ENCODE measurements at regions not wholly inside any gene's neighbourhood (a gene's known extent, or its start where the extent isn't known, plus 50 kb on each side); places are given as distances from the start of the nearest gene placed in this dataset.

GRCh38 chr5:148924817-148925216 lies 98.4 kb downstream of the ADRB2 start:
- no peak overlapping the region for H2AK9ac ChIP-seq (replicated peaks; ENCODE audit: low read depth, low read length, poor library complexity)
- H3K9ac ChIP-seq (ENCODE audit: low read depth, low read length) = no peak overlapping the region
- H4K8ac ChIP-seq (ENCODE audit: low read depth in 2 of 2, low read length in 2 of 2) = no peak overlapping the region
- H3K4me3 ChIP-seq (ENCODE audit: insufficient read depth, low read depth, low read length) = no peak overlapping the region
- no peaks in the 10 kb centered on the region for H4K20me1 ChIP-seq (ENCODE audit: insufficient read depth, low read length)
- H3K79me1 ChIP-seq (ENCODE audit: low read depth in 1 of 2, low read length in 2 of 2) = no peaks in the 10 kb centered on the region
- ChIA-PET POLR2A (ENCODE audit: unreplicated experiment) (no interaction called here), CTCF (no interaction called here)
- no peak overlapping the region for H3K14ac ChIP-seq (replicated peaks; ENCODE audit: low read depth, low read length)
- no peak overlapping the region for H3K4ac ChIP-seq (ENCODE audit: low read depth, low read length)
- no peak for TF ChIP-seq CHD1 (IDR thresholded peaks at IDR 0.05; ENCODE audit: low read depth, low read length)
- TF ChIP-seq CEBPB (IDR thresholded peaks at IDR 0.05; ENCODE audit: low read depth, low read length) = no peak
- TF ChIP-seq RCOR1 (IDR thresholded peaks at IDR 0.05; ENCODE audit: insufficient replicate concordance, low read length) = no peak
- TF ChIP-seq, protein P1, sequence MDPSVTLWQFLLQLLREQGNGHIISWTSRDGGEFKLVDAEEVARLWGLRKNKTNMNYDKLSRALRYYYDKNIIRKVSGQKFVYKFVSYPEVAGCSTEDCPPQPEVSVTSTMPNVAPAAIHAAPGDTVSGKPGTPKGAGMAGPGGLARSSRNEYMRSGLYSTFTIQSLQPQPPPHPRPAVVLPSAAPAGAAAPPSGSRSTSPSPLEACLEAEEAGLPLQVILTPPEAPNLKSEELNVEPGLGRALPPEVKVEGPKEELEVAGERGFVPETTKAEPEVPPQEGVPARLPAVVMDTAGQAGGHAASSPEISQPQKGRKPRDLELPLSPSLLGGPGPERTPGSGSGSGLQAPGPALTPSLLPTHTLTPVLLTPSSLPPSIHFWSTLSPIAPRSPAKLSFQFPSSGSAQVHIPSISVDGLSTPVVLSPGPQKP (IDR thresholded peaks at IDR 0.05; ENCODE audit: borderline replicate concordance, low read depth, low read length) = no peak
- TF ChIP-seq, protein P2, sequence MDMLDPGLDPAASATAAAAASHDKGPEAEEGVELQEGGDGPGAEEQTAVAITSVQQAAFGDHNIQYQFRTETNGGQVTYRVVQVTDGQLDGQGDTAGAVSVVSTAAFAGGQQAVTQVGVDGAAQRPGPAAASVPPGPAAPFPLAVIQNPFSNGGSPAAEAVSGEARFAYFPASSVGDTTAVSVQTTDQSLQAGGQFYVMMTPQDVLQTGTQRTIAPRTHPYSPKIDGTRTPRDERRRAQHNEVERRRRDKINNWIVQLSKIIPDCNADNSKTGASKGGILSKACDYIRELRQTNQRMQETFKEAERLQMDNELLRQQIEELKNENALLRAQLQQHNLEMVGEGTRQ (IDR thresholded peaks at IDR 0.05; ENCODE audit: low read depth, low read length) = no peak
- TF ChIP-seq SMC3 (IDR thresholded peaks at IDR 0.05; ENCODE audit: low read depth, low read length) = no peak
- no peak overlapping the region for H4K91ac ChIP-seq (ENCODE audit: insufficient read depth, low read depth, low read length)
- ATAC-seq (ENCODE audit: low read depth) (no peak), DNase-seq (no peak)
- no peak overlapping the region for H3K56ac ChIP-seq (ENCODE audit: extremely low read depth, insufficient read depth, low read length)
- intact Hi-C loops (cut with micrococcal nuclease) (no loop called here), dilution Hi-C loops (cut with HindIII; ENCODE audit: low sequenced_read_pairs, unreplicated experiment) (no loop called here), in situ Hi-C loops (cut with MboI; ENCODE audit: low sequenced_read_pairs) (no loop called here)
- no CpG with 5 or more reads among the region's 5 CpGs for WGBS, 2 experiments (ENCODE audit: extremely low coverage in 2 of 2, insufficient read length in 1 of 2)
- no peak overlapping the region for H2AFZ ChIP-seq (replicated peaks; ENCODE audit: low read length, poor library complexity)
- no peaks in the 10 kb centered on the region for H3K9me1 ChIP-seq (ENCODE audit: insufficient read depth, low read length)
- no peaks in the 10 kb centered on the region for H3K9me3 ChIP-seq (ENCODE audit: control insufficient read depth, insufficient read depth, low read length)
- BruUV-seq (replicated peaks) = no TSS peak
- no peak overlapping the region for H2BK5ac ChIP-seq (ENCODE audit: low read depth, low read length, poor library complexity, severe bottlenecking)
- H3K27ac ChIP-seq (ENCODE audit: insufficient read depth, low read length) = no peak overlapping the region
- no peak overlapping the region for H2BK20ac ChIP-seq (ENCODE audit: low read depth, low read length)
- no peak overlapping the region for H4K5ac ChIP-seq (ENCODE audit: low read depth, low read length)
- no peak overlapping the region for H3K23ac ChIP-seq (ENCODE audit: low read depth, low read length)
- no peak overlapping the region for H2BK120ac ChIP-seq (ENCODE audit: low read depth, low read length)
- H2BK15ac ChIP-seq (ENCODE audit: low read depth, low read length) = no peak overlapping the region
- H3K4me2 ChIP-seq (ENCODE audit: low read depth, low read length) = no peak overlapping the region
- peaks cover 7% of the 10 kb centered on the region for H3K4me1 ChIP-seq (ENCODE audit: control insufficient read depth, insufficient read depth, low read length)
- H2AK5ac ChIP-seq (ENCODE audit: low read depth, low read length) = no peak overlapping the region
- no peaks in the 10 kb centered on the region for H3K36me3 ChIP-seq (ENCODE audit: control insufficient read depth, insufficient read depth, low read length)
- H3K27me3 ChIP-seq (ENCODE audit: control insufficient read depth, insufficient read depth, low read length) = no peaks in the 10 kb centered on the region
- no peak overlapping the region for H3K18ac ChIP-seq (ENCODE audit: low read depth, low read length)

Data from IMR-90 (cell line).